ENCODE measurements at regions not wholly inside any gene's neighbourhood (a gene's known extent, or its start where the extent isn't known, plus 50 kb on each side); places are given as distances from the start of the nearest gene placed in this dataset.

DNA sequence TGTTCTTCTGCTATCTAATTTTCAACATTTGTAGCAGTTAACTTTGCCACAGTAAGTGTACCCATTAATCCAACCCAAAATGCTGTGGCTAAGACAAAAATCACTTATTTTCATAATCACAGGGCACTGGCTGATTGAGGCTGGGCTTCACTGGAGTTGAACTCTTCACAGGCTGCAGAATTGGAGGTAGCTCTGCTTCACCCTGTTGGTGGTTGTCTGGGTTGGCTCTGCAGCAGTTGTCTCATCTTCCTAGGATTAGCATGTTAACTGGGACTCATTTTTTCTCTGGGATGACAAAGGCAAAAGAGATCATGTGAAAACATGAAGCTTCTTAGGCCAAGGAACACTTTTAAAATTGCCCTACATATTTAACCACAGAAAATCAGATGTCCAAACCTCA, 518.9 kb downstream of the TLR4 start:
- no peak for TF ChIP-seq SMC3 (IDR thresholded peaks at IDR 0.05; ENCODE audit: borderline replicate concordance, low read length)
- TF ChIP-seq FOS (IDR thresholded peaks at IDR 0.05; ENCODE audit: borderline replicate concordance, extremely low read depth, insufficient read length) = no peak
- TF ChIP-seq, protein P1, sequence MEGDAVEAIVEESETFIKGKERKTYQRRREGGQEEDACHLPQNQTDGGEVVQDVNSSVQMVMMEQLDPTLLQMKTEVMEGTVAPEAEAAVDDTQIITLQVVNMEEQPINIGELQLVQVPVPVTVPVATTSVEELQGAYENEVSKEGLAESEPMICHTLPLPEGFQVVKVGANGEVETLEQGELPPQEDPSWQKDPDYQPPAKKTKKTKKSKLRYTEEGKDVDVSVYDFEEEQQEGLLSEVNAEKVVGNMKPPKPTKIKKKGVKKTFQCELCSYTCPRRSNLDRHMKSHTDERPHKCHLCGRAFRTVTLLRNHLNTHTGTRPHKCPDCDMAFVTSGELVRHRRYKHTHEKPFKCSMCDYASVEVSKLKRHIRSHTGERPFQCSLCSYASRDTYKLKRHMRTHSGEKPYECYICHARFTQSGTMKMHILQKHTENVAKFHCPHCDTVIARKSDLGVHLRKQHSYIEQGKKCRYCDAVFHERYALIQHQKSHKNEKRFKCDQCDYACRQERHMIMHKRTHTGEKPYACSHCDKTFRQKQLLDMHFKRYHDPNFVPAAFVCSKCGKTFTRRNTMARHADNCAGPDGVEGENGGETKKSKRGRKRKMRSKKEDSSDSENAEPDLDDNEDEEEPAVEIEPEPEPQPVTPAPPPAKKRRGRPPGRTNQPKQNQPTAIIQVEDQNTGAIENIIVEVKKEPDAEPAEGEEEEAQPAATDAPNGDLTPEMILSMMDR (IDR thresholded peaks at IDR 0.05 in 2 of 3, conservative IDR thresholded peaks at IDR 0.05 in 1 of 3; ENCODE audit: control insufficient read depth in 2 of 3, extremely low read depth in 1 of 3, insufficient read depth in 1 of 3, low read depth in 3 of 3, low read length in 3 of 3) = no peak

Data from GM12878 (cell line).